HG03460 (cell line): ENCODE measurements at regions not wholly inside any gene's neighbourhood (a gene's known extent, or its start where the extent isn't known, plus 50 kb on each side); places are given as distances from the start of the nearest gene placed in this dataset.
"Not testable (repeated sequence)": the region's sequence is repeated elsewhere in the genome, so short reads cannot be mapped to it uniquely, and the experiment has no call there.

Source experiments
- ATAC-seq: cut with Tn5 transposase; IDR thresholded peaks from one replicate; pipeline ENCODE4 v1.9.1; 2021; ENCODE audit not compliant: unreplicated experiment

DNA sequence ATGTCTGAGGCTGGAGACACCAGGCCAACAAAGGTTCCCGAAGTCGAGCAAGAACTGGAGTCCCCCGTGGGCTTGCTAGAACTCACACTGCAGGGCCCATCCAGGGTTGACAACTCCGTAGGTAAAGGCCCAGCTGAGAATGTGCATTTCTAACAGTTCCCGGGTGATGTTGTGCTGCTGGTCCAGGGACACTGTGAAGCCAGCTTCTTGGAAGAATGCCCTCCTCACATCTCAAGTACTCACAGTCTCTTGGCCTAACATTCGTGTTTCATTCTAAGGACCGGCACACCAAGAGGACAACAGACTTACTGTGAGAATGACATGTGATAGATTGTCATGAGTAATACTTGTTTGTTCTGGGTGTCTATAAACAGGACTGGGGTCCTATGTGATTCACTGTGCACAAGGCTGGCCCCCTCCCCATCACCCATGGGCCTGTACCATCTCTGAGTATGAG lies 682.3 kb upstream of the IGFBP3 start:
- no peak for ATAC-seq

GRCh38 chr7:46600340-46600739 lies 679.3 kb upstream of the IGFBP3 start:
- ATAC-seq, result no peak

DNA sequence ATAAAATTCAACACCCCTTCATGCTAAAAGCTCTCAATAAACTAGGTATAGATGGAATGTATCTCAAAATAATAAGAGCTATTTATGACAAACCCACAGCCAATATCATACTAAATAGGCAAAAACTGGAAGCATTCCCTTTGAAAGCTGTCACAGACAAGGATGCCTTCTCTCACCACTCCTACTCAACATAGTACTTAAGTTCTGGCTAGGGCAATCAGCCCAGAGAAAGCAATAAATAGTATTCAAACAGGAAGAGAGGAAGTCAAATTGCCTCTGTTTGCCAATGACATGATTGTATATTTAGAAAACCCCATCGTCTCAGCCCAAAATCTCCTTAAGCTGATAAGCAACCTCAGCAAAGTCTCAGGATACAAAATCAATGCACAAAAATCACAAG lies 673.8 kb upstream of the IGFBP3 start:
- not testable (repeated sequence) for ATAC-seq

- ATAC-seq, result not testable (repeated sequence)
Observed at GRCh38 chr7:46590918-46591905, 670.1 kb upstream of the IGFBP3 start.

DNA sequence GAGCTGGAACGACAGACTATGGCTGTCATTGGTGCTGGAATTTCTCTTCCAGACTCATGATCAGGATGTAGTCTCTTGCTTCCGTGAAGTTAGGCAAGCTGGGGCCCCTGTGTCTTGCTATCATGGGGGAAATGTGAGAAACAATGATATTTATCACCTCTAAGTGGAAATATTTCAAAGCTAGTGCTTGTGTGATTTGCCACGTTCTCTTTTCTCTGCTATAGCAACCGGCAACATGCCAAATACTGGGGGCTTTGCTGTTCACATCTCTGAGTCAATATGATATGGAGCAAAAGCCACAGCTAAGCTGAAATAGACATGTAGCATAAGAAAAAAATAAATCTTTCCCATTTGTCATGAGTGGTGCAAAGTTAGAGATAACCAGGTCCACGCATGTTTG lies 668.2 kb upstream of the IGFBP3 start:
- no peak for ATAC-seq

DNA sequence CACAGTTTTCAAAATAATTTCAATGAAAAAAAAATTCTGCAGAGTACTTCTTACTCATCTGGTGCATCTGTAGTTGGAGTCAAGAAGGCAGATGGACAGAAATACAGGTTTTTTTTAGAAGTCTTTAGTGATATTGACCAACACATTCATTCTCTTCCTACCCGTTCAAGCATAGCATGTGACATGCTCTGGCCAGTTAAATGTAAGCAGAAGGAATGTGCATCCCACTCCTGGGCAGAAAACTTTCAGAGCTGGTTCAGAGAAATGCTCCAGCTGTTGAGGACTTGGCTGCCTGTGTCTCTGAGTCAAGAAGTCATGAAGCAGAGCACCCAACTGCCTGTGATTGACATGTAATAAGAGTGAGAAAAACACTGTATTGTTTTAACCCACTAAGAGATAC lies 665.3 kb upstream of the IGFBP3 start:
- ATAC-seq, result no peak

- no peak for ATAC-seq
Observed at GRCh38 chr7:46583656-46584055, 662.6 kb upstream of the IGFBP3 start.

DNA sequence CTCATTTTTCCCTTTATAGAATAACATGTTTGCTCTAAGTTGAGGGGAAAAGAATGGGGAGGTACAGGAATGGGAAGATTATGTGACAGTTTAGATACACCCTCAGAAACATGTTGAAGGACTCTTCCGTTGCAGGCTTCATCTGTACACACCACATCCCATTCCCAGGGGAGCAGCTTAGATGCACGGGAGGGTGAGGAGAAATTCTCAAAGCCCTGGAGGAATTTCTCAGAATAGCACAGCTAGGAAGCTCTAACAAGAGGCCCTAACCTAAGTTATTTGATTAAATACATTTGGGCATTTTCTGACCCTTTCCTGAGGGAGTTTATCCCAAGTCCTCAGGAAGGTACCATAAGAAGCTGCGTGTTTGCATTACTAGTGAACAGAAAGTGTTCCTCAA lies 660.2 kb upstream of the IGFBP3 start:
- no peak for ATAC-seq

- no peak for ATAC-seq
Observed at GRCh38 chr7:46580766-46581165, 659.7 kb upstream of the IGFBP3 start.

GRCh38 chr7:46577394-46577793 lies 656.3 kb upstream of the IGFBP3 start:
- no peak for ATAC-seq

GRCh38 chr7:46576950-46577349 lies 655.9 kb upstream of the IGFBP3 start:
- no peak for ATAC-seq

DNA sequence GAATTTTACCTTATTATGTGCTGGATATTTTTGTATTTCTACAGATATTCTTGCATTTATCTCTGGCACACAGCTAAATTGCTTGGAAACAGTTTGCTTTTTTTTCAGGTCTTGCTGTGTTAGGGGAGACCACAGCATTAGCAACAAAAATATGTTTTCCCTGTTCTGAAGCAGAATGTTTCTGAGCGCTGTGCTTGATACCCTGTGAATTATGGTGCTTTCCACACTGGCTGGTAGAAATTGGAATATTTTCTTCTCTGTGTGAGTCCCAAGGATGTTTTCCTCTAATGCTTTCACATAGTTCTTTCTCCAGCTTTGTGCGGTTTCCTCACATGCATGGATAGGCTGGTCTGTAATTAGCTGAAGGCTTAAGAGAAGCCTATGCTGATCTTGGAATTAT lies 651.6 kb upstream of the IGFBP3 start:
- ATAC-seq, result no peak

DNA sequence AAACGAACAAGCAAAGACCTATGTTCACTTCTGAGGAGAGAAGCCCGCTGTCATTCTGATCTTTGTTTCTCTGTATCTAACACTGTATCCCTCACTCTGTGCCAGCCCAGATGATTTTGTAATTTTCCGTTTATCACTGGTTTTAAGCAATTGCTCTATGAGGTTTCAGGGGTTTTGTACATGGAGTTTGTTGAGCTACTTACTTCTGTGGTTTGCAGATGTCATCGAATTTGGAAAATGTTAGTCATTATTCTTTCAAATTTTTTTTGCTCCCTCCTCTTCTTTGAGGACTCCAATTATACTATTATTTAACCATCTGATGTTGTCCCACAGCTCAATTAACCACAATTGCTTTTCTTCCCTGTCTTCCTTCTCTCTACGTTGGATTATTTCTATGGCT lies 650.9 kb upstream of the IGFBP3 start:
- no peak for ATAC-seq

GRCh38 chr7:46569133-46569465 lies 648.0 kb upstream of the IGFBP3 start:
- ATAC-seq, result no peak

GRCh38 chr7:46568420-46569132 lies 647.5 kb upstream of the IGFBP3 start:
- ATAC-seq, result no peak

DNA sequence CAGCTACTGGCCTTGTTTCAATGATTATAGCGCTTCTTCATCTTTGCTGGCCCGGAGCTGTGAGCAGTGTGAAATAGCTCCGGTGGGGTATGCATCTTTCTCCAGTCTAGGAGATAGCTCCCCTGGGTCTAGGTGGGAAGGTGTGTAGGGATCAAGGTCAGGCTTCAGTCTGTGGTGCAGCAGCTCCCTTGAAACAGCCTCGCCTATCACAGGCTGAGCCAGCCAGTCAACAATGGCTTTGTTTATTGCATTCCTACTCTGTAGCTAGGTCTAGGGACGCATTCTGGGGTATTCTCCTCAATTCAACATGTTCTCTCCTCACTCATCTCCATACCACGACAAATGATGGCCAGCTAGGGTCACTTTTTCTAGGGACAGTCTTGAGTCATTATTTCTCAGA lies 646.8 kb upstream of the IGFBP3 start:
- no peak for ATAC-seq

GRCh38 chr7:46566097-46566774 lies 645.2 kb upstream of the IGFBP3 start:
- ATAC-seq, result no peak

GRCh38 chr7:46565253-46566096 lies 644.4 kb upstream of the IGFBP3 start:
- ATAC-seq, result no peak

DNA sequence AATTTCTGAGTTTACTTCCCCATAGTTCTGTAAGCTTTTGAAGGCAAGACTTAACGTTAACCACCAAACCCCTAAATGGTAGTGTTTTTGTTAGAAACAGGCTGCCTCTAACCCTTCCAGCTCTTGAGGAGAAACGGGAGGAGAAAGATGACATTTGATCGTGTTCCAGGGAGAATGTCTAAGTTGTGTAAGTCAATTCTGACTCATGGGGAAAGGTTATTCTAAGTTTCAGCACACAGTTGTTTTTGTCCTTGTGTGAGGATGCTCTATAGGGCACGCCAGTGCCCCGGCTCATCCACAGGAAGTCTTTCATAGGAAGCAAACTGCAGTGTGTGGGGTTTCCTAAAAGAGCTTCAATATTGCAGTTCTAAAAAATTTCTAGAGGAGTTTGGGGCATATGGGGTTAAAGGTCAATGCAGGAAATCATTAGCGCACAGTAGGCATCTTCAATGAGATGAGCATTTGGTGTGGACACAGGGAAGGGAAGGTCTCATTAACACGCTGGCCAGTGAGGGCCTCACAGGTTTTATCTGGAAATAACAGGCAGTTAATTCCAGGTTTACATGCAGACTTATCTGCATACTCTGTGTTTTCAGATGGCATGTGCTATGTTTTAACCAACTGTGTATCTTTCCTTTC lies 638.2 kb upstream of the IGFBP3 start:
- ATAC-seq, result no peak

- no peak for ATAC-seq
Observed at GRCh38 chr7:46558482-46559193, 637.6 kb upstream of the IGFBP3 start.
